ENCODE measurements at regions not wholly inside any gene's neighbourhood (a gene's known extent, or its start where the extent isn't known, plus 50 kb on each side); places are given as distances from the start of the nearest gene placed in this dataset.
"Not testable (repeated sequence)": the region's sequence is repeated elsewhere in the genome, so short reads cannot be mapped to it uniquely, and the experiment has no call there.

GRCh38 chr5:57738301-57738700, 255.7 kb upstream of the ACTBL2 start:
- H4K20me1 ChIP-seq (ENCODE audit: insufficient read depth, poor library complexity, severe bottlenecking): no peaks in the 10 kb centered on the region
- H3K27me3 ChIP-seq: no peaks in the 10 kb centered on the region
- no peaks in the 10 kb centered on the region for H3K9me3 ChIP-seq (ENCODE audit: low read depth)
- H3K4me3 ChIP-seq: no peak overlapping the region
- H3K36me3 ChIP-seq (replicated peaks; ENCODE audit: insufficient read depth, low read depth): no peaks in the 10 kb centered on the region
- TF ChIP-seq EZH2phosphoT487 (IDR thresholded peaks at IDR 0.05; ENCODE audit: low read depth, severe bottlenecking, unreplicated experiment) (no peak), EZH2 (IDR thresholded peaks at IDR 0.05; ENCODE audit: borderline replicate concordance) (no peak), CTCF (IDR thresholded peaks at IDR 0.05; ENCODE audit: poor library complexity) (no peak)
- no peak overlapping the region for H3K4me2 ChIP-seq
- no peak for DNase-seq (ENCODE audit: low spot score)
- H3K4me1 ChIP-seq (ENCODE audit: insufficient read depth): peaks cover 34% of the 10 kb centered on the region
- WGBS (ENCODE audit: low lambda C conversion rate, missing lambda C conversion rate): 69% methylated on average over 2 of the region's 2 CpGs
- no peaks in the 10 kb centered on the region for H3K79me2 ChIP-seq
- H3K27ac ChIP-seq: peak overlapping the region; percentile 59
- H3K9me2 ChIP-seq (replicated peaks; ENCODE audit: insufficient read depth): peaks cover 5% of the 10 kb centered on the region
- no peak overlapping the region for H2AFZ ChIP-seq

GRCh38 chr5:57736716-57737115, 254.1 kb upstream of the ACTBL2 start:
- H2AFZ ChIP-seq: no peak overlapping the region
- peak overlapping the region; percentile 86 for H3K27ac ChIP-seq
- no peaks in the 10 kb centered on the region for H3K9me3 ChIP-seq (ENCODE audit: low read depth)
- no peaks in the 10 kb centered on the region for H3K79me2 ChIP-seq
- no peaks in the 10 kb centered on the region for H4K20me1 ChIP-seq (ENCODE audit: insufficient read depth, poor library complexity, severe bottlenecking)
- DNase-seq (ENCODE audit: low spot score): no peak
- H3K9me2 ChIP-seq (replicated peaks; ENCODE audit: insufficient read depth): peaks cover 5% of the 10 kb centered on the region
- TF ChIP-seq CTCF (IDR thresholded peaks at IDR 0.05; ENCODE audit: poor library complexity) (no peak), EZH2phosphoT487 (IDR thresholded peaks at IDR 0.05; ENCODE audit: low read depth, severe bottlenecking, unreplicated experiment) (no peak), EZH2 (IDR thresholded peaks at IDR 0.05; ENCODE audit: borderline replicate concordance) (no peak)
- 95% methylated on average over 4 of the region's 4 CpGs for WGBS (ENCODE audit: low lambda C conversion rate, missing lambda C conversion rate)
- H3K27me3 ChIP-seq: no peaks in the 10 kb centered on the region
- H3K36me3 ChIP-seq (replicated peaks; ENCODE audit: insufficient read depth, low read depth): no peaks in the 10 kb centered on the region
- peaks cover 34% of the 10 kb centered on the region for H3K4me1 ChIP-seq (ENCODE audit: insufficient read depth)
- H3K4me2 ChIP-seq: no peak overlapping the region
- no peak overlapping the region for H3K4me3 ChIP-seq

- H3K9me3 ChIP-seq (ENCODE audit: low read depth); H3K27me3 ChIP-seq; H3K36me3 ChIP-seq (replicated peaks; ENCODE audit: insufficient read depth, low read depth); H3K79me2 ChIP-seq; H3K9me2 ChIP-seq (replicated peaks; ENCODE audit: insufficient read depth); H3K4me2 ChIP-seq; H4K20me1 ChIP-seq (ENCODE audit: insufficient read depth, poor library complexity, severe bottlenecking); H3K4me3 ChIP-seq: not testable (repeated sequence)
- Histone ChIP-seq H2AFZ (peak overlapping the region; percentile 13), H3K27ac (peak overlapping the region; percentile 86), H3K4me1 (ENCODE audit: insufficient read depth) (peaks cover 29% of the 10 kb centered on the region)
- 69% methylated on average over 7 of the region's 7 CpGs for WGBS (ENCODE audit: low lambda C conversion rate, missing lambda C conversion rate)
- peak; percentile 19 for DNase-seq (ENCODE audit: low spot score)
Observed at GRCh38 chr5:57735279-57736153, 252.9 kb upstream of the ACTBL2 start.

DNA sequence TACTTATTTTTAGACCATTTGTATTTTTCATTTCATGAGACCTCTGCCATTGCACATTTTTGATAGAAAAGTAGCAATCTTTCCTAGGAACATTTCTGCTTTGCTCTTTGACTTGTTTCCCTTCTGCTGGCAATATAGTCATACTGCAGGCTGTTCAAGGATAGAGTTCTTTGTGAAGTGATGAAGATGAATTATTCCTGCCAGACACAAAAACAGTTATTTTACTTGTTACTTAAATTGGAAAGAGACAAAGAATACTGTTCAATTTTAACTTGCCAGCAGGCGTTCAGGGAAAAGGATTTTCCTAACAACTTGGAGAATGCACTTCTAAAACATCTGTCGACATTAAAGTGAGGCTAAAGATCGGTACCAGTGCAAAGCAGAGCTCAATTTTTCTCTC, 251.7 kb upstream of the ACTBL2 start:
- Histone ChIP-seq H3K4me2 (no peak overlapping the region), H3K4me3 (no peak overlapping the region), H3K79me2 (no peaks in the 10 kb centered on the region), H4K20me1 (ENCODE audit: insufficient read depth, poor library complexity, severe bottlenecking) (no peaks in the 10 kb centered on the region), H3K9me2 (replicated peaks; ENCODE audit: insufficient read depth) (peaks cover 5% of the 10 kb centered on the region), H3K4me1 (ENCODE audit: insufficient read depth) (peaks cover 21% of the 10 kb centered on the region), H3K9me3 (ENCODE audit: low read depth) (no peaks in the 10 kb centered on the region), H3K36me3 (replicated peaks; ENCODE audit: insufficient read depth, low read depth) (no peaks in the 10 kb centered on the region), H3K27me3 (no peaks in the 10 kb centered on the region), H2AFZ (no peak overlapping the region), H3K27ac (peak overlapping the region; percentile 86)
- no peak for DNase-seq (ENCODE audit: low spot score)
- 86% methylated on average over 3 of the region's 3 CpGs for WGBS (ENCODE audit: low lambda C conversion rate, missing lambda C conversion rate)
- TF ChIP-seq EZH2phosphoT487 (IDR thresholded peaks at IDR 0.05; ENCODE audit: low read depth, severe bottlenecking, unreplicated experiment): no peak
- TF ChIP-seq EZH2 (IDR thresholded peaks at IDR 0.05; ENCODE audit: borderline replicate concordance): no peak
- TF ChIP-seq CTCF (IDR thresholded peaks at IDR 0.05; ENCODE audit: poor library complexity): no peak

Measured in hepatocyte (in vitro differentiated cells).